Erythroblast (primary cell): ENCODE measurements at regions not wholly inside any gene's neighbourhood (a gene's known extent, or its start where the extent isn't known, plus 50 kb on each side); places are given as distances from the start of the nearest gene placed in this dataset.

Experiments used
- GATA1 ChIP-seq: IDR thresholded peaks from 2 replicates; pipeline ENCODE4 v1.6.1; 2011; ENCODE audit warnings: low read depth, mild to moderate bottlenecking, control low read depth, low read length, moderate library complexity
- POLR2A ChIP-seq: IDR thresholded peaks from 2 replicates; pipeline ENCODE4 v1.6.1; 2011; ENCODE audit warnings: mild to moderate bottlenecking, low read length

DNA sequence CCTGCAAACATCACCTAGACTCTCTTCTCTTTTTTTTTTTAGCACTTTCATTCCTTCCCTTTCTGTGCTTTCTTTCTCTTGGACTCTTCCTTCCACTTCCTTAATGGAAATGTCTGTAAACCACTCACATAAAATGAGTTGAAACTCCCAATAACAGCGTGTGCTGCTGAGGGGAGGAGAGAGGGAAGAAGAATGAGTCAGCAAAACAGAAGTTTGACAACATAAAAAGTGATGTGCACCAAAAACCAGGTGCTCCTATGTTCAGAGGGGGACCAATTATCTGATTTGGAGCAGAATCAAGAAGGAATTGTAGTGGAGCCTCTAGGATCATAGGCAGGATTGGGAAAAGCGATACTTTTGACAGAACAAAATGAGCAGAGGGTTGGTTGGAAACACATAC lies 712.1 kb upstream of the IGFBP3 start:
- TF ChIP-seq POLR2A (no peak), GATA1 (no peak)
